ENCODE measurements at regions not wholly inside any gene's neighbourhood (a gene's known extent, or its start where the extent isn't known, plus 50 kb on each side); places are given as distances from the start of the nearest gene placed in this dataset. TPM values are rescaled to one million over a fixed set of nuclear protein-coding genes. Genes with fewer than 3 reads are reported as not detected.

- Histone ChIP-seq H3K27me3 (ENCODE audit: control insufficient read depth, insufficient read depth, low read length) (no peaks in the 10 kb centered on the region), H3K36me3 (ENCODE audit: control insufficient read depth, insufficient read depth, low read length) (no peaks in the 10 kb centered on the region), H3K4me3 (ENCODE audit: low read depth, low read length) (no peak overlapping the region)
- no peak for TF ChIP-seq CTCF (IDR thresholded peaks at IDR 0.05; ENCODE audit: insufficient read depth, low read depth, low read length)
- POLR2A ChIA-PET, result no interaction called here
- CTCF ChIA-PET, result no interaction called here
- no peak for DNase-seq (ENCODE audit: low read depth)
These were observed 494.4 kb downstream of the GRIN2A start for GRCh38 chr16:9687737-9688319.

- no peak overlapping the region for H3K4me3 ChIP-seq (ENCODE audit: low read depth, low read length)
- ChIA-PET CTCF (no interaction called here), POLR2A (no interaction called here)
- no peak for DNase-seq (ENCODE audit: low read depth)
- TF ChIP-seq CTCF (IDR thresholded peaks at IDR 0.05; ENCODE audit: insufficient read depth, low read depth, low read length), result no peak
- H3K27me3 ChIP-seq (ENCODE audit: control insufficient read depth, insufficient read depth, low read length), result no peaks in the 10 kb centered on the region
- H3K36me3 ChIP-seq (ENCODE audit: control insufficient read depth, insufficient read depth, low read length), result no peaks in the 10 kb centered on the region
These were observed 492.6 kb downstream of the GRIN2A start for GRCh38 chr16:9689597-9689996.

- no peak for TF ChIP-seq CTCF (IDR thresholded peaks at IDR 0.05; ENCODE audit: insufficient read depth, low read depth, low read length)
- Histone ChIP-seq H3K4me3 (ENCODE audit: low read depth, low read length) (no peak overlapping the region), H3K36me3 (ENCODE audit: control insufficient read depth, insufficient read depth, low read length) (no peaks in the 10 kb centered on the region), H3K27me3 (ENCODE audit: control insufficient read depth, insufficient read depth, low read length) (no peaks in the 10 kb centered on the region)
- CTCF ChIA-PET, result no interaction called here
- DNase-seq (ENCODE audit: low read depth), result no peak
- POLR2A ChIA-PET, result no interaction called here
These were observed 487.1 kb downstream of the GRIN2A start for GRCh38 chr16:9695152-9695551.

Small RNA genes lying in the stretch of these regions (small RNA-seq; reads per million reads assigned to genes)
- gene RNA5SP403 (ENCODE audit: insufficient read length, low read depth, low replicate concordance) (not detected), gene RNA5SP404 (ENCODE audit: insufficient read length, low read depth, low replicate concordance) (not detected)

Data from BJ (cell line).